ENCODE measurements at regions not wholly inside any gene's neighbourhood (a gene's known extent, or its start where the extent isn't known, plus 50 kb on each side); places are given as distances from the start of the nearest gene placed in this dataset.
"Not testable (repeated sequence)": the region's sequence is repeated elsewhere in the genome, so short reads cannot be mapped to it uniquely, and the experiment has no call there.

GRCh38 chr9:65393111-65393810, 108.3 kb upstream of the FOXD4L5 start:
- H3K9ac ChIP-seq (ENCODE audit: insufficient read length); H3K9me3 ChIP-seq (ENCODE audit: low read depth, low read length); DNase-seq (ENCODE audit: low read depth, low spot score); H3K36me3 ChIP-seq (ENCODE audit: insufficient read depth, low read length); H3K4me3 ChIP-seq; H3K27ac ChIP-seq: not testable (repeated sequence)

GRCh38 chr9:65392611-65393010, 107.6 kb upstream of the FOXD4L5 start:
- not testable (repeated sequence) for H3K9ac ChIP-seq (ENCODE audit: insufficient read length); H3K4me3 ChIP-seq; H3K27ac ChIP-seq; DNase-seq (ENCODE audit: low read depth, low spot score); H3K36me3 ChIP-seq (ENCODE audit: insufficient read depth, low read length); H3K9me3 ChIP-seq (ENCODE audit: low read depth, low read length)

GRCh38 chr9:65389710-65390109, 104.7 kb upstream of the FOXD4L5 start:
- H3K9ac ChIP-seq (ENCODE audit: insufficient read length); H3K4me3 ChIP-seq; DNase-seq (ENCODE audit: low read depth, low spot score); H3K27ac ChIP-seq; H3K9me3 ChIP-seq (ENCODE audit: low read depth, low read length); H3K36me3 ChIP-seq (ENCODE audit: insufficient read depth, low read length): not testable (repeated sequence)

- H3K4me3 ChIP-seq; H3K27ac ChIP-seq; H3K9ac ChIP-seq (ENCODE audit: insufficient read length); DNase-seq (ENCODE audit: low read depth, low spot score); H3K36me3 ChIP-seq (ENCODE audit: insufficient read depth, low read length); H3K9me3 ChIP-seq (ENCODE audit: low read depth, low read length): not testable (repeated sequence)
Observed at GRCh38 chr9:65389216-65389615, 104.2 kb upstream of the FOXD4L5 start.

- peak; percentile 1 for DNase-seq (ENCODE audit: low read depth, low spot score)
- H3K27ac ChIP-seq; H3K9ac ChIP-seq (ENCODE audit: insufficient read length); H3K9me3 ChIP-seq (ENCODE audit: low read depth, low read length); H3K36me3 ChIP-seq (ENCODE audit: insufficient read depth, low read length); H3K4me3 ChIP-seq: not testable (repeated sequence)
Observed at GRCh38 chr9:65386699-65387098, 101.7 kb upstream of the FOXD4L5 start.

- H3K36me3 ChIP-seq (ENCODE audit: insufficient read depth, low read length); H3K27ac ChIP-seq; H3K9ac ChIP-seq (ENCODE audit: insufficient read length); H3K4me3 ChIP-seq; DNase-seq (ENCODE audit: low read depth, low spot score); H3K9me3 ChIP-seq (ENCODE audit: low read depth, low read length): not testable (repeated sequence)
Observed at GRCh38 chr9:65386191-65386590, 101.2 kb upstream of the FOXD4L5 start.

GRCh38 chr9:65385655-65386024, 100.6 kb upstream of the FOXD4L5 start:
- H3K4me3 ChIP-seq; H3K27ac ChIP-seq; H3K36me3 ChIP-seq (ENCODE audit: insufficient read depth, low read length); H3K9me3 ChIP-seq (ENCODE audit: low read depth, low read length); H3K9ac ChIP-seq (ENCODE audit: insufficient read length); DNase-seq (ENCODE audit: low read depth, low spot score): not testable (repeated sequence)

GRCh38 chr9:65384759-65385654, 100.0 kb upstream of the FOXD4L5 start:
- not testable (repeated sequence) for H3K36me3 ChIP-seq (ENCODE audit: insufficient read depth, low read length); H3K27ac ChIP-seq; H3K9me3 ChIP-seq (ENCODE audit: low read depth, low read length); H3K9ac ChIP-seq (ENCODE audit: insufficient read length); DNase-seq (ENCODE audit: low read depth, low spot score); H3K4me3 ChIP-seq

- H3K4me3 ChIP-seq; H3K9ac ChIP-seq (ENCODE audit: insufficient read length); H3K27ac ChIP-seq; H3K9me3 ChIP-seq (ENCODE audit: low read depth, low read length); DNase-seq (ENCODE audit: low read depth, low spot score); H3K36me3 ChIP-seq (ENCODE audit: insufficient read depth, low read length): not testable (repeated sequence)
Observed at GRCh38 chr9:65384066-65384465, 99.1 kb upstream of the FOXD4L5 start.

GRCh38 chr9:65383646-65384045, 98.6 kb upstream of the FOXD4L5 start:
- not testable (repeated sequence) for H3K36me3 ChIP-seq (ENCODE audit: insufficient read depth, low read length); DNase-seq (ENCODE audit: low read depth, low spot score); H3K9me3 ChIP-seq (ENCODE audit: low read depth, low read length); H3K4me3 ChIP-seq; H3K9ac ChIP-seq (ENCODE audit: insufficient read length); H3K27ac ChIP-seq

- H3K36me3 ChIP-seq (ENCODE audit: insufficient read depth, low read length); H3K9me3 ChIP-seq (ENCODE audit: low read depth, low read length); H3K27ac ChIP-seq; H3K9ac ChIP-seq (ENCODE audit: insufficient read length); DNase-seq (ENCODE audit: low read depth, low spot score); H3K4me3 ChIP-seq: not testable (repeated sequence)
Observed at GRCh38 chr9:65382701-65383318, 97.8 kb upstream of the FOXD4L5 start.
